Sigmoid colon (tissue), 6 donors: ENCODE measurements at regions not wholly inside any gene's neighbourhood (a gene's known extent, or its start where the extent isn't known, plus 50 kb on each side); places are given as distances from the start of the nearest gene placed in this dataset.

Source experiments
- DNase-seq: peaks from one replicate; pipeline ENCODE4 v3.0.0-alpha.2; 2019
- H3K27ac ChIP-seq, 4 donors: fragments of 200-600 bp; sonication (generic); one replicate each; pipeline ENCODE4 v1.5.1; 2016 to 2019; ENCODE audit warnings: mild to moderate bottlenecking in 1 of 4
- H3K27me3 ChIP-seq, 3 donors: fragments of 200-600 bp; sonication (generic); one replicate each; pipeline ENCODE4 v1.5.1; 2019; ENCODE audit warnings: mild to moderate bottlenecking in 1 of 3
- H3K36me3 ChIP-seq, 4 donors: fragments of 200-600 bp; sonication (generic); one replicate each; pipeline ENCODE4 v1.5.1; 2016 to 2019
- H3K4me1 ChIP-seq, 4 donors: fragments of 200-600 bp; sonication (generic); one replicate each; pipeline ENCODE4 v1.5.1; 2017 to 2019
- H3K4me3 ChIP-seq, 4 donors: fragments of 200-600 bp; sonication (generic); one replicate each; pipeline ENCODE4 v1.5.1; 2017 to 2019; ENCODE audit warnings: mild to moderate bottlenecking in 2 of 4, moderate library complexity in 1 of 4
- H3K9me3 ChIP-seq, 4 donors: fragments of 200-600 bp in 3 of 4; sonication (generic) in 3 of 4; one replicate each; pipeline versions ENCODE4 v1.5.1 to v1.6.1; 2013 to 2019
- EP300 ChIP-seq, 4 donors: sonication (generic); formaldehyde crosslinking; IDR thresholded peaks; one replicate each; pipeline ENCODE4 v1.6.1; 2017; ENCODE audit warnings: antibody characterized with exemption in 4 of 4
- POLR2A ChIP-seq, 2 donors: fragments of 450-650 bp; IDR thresholded peaks; one replicate each; pipeline ENCODE4 v1.6.1; 2016; ENCODE audit warnings: antibody characterized with exemption in 2 of 2, mild to moderate bottlenecking in 2 of 2, moderate library complexity in 2 of 2
- POLR2AphosphoS5 ChIP-seq, 4 donors: sonication (generic); formaldehyde crosslinking; IDR thresholded peaks; one replicate each; pipeline ENCODE4 v1.6.1; 2017; ENCODE audit warnings: antibody characterized with exemption in 4 of 4
- WGBS, 2 donors: extraction: QIAGEN DNeasy Blood & Tissue Kit; methylation state at CpG; one replicate each; pipeline ENCODE4 v1.1.7; 2013; 5-methylcytosine and 5-hydroxymethylcytosine counted together
- intact Hi-C: fragments of 100-400 bp; cut with DNase I; formaldehyde crosslinking; loops from one replicate; pipeline ENCODE4 v1.15.1; 2023
- TF ChIP-seq, protein P1 (sequence below), 4 experiments: fragments of 450-650 bp in 3 of 4; fragments of 200-600 bp in 1 of 4; IDR thresholded peaks; one replicate each; pipeline ENCODE4 v1.5.1; 2016 to 2019; ENCODE audit warnings: antibody characterized with exemption in 4 of 4, mild to moderate bottlenecking in 3 of 4, moderate library complexity in 2 of 4
- donor health status: healthy with polysubstance abuse.
- donor health status: healthy.

DNA sequence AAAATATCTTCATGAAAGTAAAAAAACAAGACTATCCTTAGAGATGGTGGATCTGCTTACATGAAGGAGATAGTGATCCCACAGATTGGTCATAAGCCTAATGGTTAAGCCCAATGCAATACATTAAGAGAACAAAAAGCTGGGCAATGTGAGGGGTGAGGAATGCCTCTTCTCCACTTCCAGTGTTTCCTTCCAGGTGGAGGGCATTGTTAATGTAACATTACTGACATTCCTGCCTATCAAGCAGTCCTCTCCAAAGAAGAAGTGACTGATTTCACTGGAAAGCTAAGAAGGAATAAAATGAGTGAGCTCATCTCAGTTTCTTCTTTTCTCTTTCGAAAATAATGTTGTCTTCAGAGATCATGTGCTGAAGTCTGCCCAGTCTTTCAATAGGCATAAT lies 207.8 kb downstream of the RAB38 start:
- TF ChIP-seq, protein P1, sequence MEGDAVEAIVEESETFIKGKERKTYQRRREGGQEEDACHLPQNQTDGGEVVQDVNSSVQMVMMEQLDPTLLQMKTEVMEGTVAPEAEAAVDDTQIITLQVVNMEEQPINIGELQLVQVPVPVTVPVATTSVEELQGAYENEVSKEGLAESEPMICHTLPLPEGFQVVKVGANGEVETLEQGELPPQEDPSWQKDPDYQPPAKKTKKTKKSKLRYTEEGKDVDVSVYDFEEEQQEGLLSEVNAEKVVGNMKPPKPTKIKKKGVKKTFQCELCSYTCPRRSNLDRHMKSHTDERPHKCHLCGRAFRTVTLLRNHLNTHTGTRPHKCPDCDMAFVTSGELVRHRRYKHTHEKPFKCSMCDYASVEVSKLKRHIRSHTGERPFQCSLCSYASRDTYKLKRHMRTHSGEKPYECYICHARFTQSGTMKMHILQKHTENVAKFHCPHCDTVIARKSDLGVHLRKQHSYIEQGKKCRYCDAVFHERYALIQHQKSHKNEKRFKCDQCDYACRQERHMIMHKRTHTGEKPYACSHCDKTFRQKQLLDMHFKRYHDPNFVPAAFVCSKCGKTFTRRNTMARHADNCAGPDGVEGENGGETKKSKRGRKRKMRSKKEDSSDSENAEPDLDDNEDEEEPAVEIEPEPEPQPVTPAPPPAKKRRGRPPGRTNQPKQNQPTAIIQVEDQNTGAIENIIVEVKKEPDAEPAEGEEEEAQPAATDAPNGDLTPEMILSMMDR (IDR thresholded peaks at IDR 0.05) = no peak
- TF ChIP-seq POLR2AphosphoS5 (IDR thresholded peaks at IDR 0.05) = no peak
- no peak for TF ChIP-seq EP300 (IDR thresholded peaks at IDR 0.05)
- no peak for TF ChIP-seq POLR2A (IDR thresholded peaks at IDR 0.05)
- Histone ChIP-seq H3K27me3 (no peaks in the 10 kb centered on the region), H3K4me1 (no peaks in the 10 kb centered on the region), H3K4me3 (no peak overlapping the region), H3K36me3 (no peaks in the 10 kb centered on the region), H3K9me3 (no peaks in the 10 kb centered on the region), H3K27ac (no peak overlapping the region)
- intact Hi-C loops = no loop called here
- WGBS, 2 donors = 87 to 92% methylated on average over 1 of the region's 1 CpG
- no peak for DNase-seq

DNA sequence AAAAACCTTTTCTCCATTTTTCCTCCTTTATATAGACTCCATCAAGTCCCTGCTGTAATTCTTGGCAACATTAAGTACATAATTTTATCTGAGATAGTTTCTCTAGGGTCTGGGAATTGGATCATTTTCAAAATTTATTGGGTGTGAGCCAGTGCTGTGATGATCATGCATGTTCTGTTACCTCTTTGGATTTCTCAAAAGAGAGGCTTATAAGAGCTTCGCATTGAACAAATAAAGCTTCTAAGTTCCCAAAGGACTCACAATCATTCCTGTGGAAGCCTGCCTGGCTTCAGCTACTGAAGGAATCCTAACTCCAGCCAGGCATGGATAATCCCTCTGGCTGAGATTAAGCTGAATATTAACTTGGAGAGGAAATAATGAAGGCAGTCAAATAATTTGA lies 208.5 kb downstream of the RAB38 start:
- no peak overlapping the region for H3K4me3 ChIP-seq
- intact Hi-C loops = no loop called here
- no peak for DNase-seq
- H3K27ac ChIP-seq = no peak overlapping the region
- no peaks in the 10 kb centered on the region for H3K9me3 ChIP-seq
- no peaks in the 10 kb centered on the region for H3K27me3 ChIP-seq
- TF ChIP-seq, protein P1 (IDR thresholded peaks at IDR 0.05) = no peak
- TF ChIP-seq POLR2A (IDR thresholded peaks at IDR 0.05) (no peak), POLR2AphosphoS5 (IDR thresholded peaks at IDR 0.05) (no peak), EP300 (IDR thresholded peaks at IDR 0.05) (no peak)
- no peaks in the 10 kb centered on the region for H3K4me1 ChIP-seq
- 82 to 84% methylated on average over 1 of the region's 1 CpG for WGBS, 2 donors
- H3K36me3 ChIP-seq = no peaks in the 10 kb centered on the region

DNA sequence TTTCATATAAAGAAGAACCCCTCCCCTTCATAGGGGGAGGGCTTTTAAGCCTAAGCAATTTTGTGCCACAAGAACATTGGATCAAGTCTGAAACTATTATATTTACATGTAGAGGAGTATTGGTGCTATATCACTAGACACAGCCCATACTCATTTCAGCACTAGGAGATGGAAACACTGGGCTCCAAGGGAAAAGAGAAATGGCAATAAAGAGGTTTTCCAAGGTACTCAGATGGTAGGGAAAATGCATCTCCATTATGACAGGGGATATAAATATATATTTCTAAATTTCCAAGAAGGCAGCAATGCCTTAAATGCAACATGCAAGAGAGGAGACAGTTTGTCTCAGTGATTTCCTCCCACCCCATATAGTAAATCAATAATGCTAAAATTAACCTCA lies 209.0 kb downstream of the RAB38 start:
- intact Hi-C loops = no loop called here
- Histone ChIP-seq H3K27me3 (no peaks in the 10 kb centered on the region), H3K27ac (no peak overlapping the region), H3K4me3 (no peak overlapping the region), H3K36me3 (no peaks in the 10 kb centered on the region), H3K4me1 (no peaks in the 10 kb centered on the region), H3K9me3 (no peaks in the 10 kb centered on the region)
- no peak for TF ChIP-seq POLR2A (IDR thresholded peaks at IDR 0.05)
- no peak for TF ChIP-seq POLR2AphosphoS5 (IDR thresholded peaks at IDR 0.05)
- TF ChIP-seq, protein P1 (IDR thresholded peaks at IDR 0.05) = no peak
- TF ChIP-seq EP300 (IDR thresholded peaks at IDR 0.05) = no peak
- no peak for DNase-seq

DNA sequence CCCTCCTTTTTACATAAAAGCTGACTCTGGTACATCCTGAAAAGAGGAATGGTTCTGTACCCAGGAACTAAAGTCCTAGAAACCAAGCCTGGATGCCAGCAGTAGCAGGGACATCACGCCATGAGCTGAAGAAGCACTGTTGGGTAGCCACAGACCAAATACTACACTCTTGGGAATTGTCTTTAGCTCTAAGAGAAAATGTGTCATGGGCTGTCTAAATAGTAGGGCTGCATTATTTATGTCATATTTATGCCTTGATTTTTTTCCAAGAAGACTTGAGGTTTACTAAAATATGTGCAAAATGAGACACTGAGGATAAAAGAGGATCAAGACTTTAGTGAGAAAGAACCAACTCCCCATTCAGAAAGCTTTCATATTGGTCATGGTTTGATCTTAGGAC lies 213.6 kb downstream of the RAB38 start:
- H3K9me3 ChIP-seq = no peaks in the 10 kb centered on the region
- H3K4me3 ChIP-seq = no peak overlapping the region
- intact Hi-C loops = no loop called here
- no peak overlapping the region for H3K27ac ChIP-seq
- TF ChIP-seq, protein P1 (IDR thresholded peaks at IDR 0.05) = no peak
- TF ChIP-seq POLR2A (IDR thresholded peaks at IDR 0.05) (no peak), POLR2AphosphoS5 (IDR thresholded peaks at IDR 0.05) (no peak), EP300 (IDR thresholded peaks at IDR 0.05) (no peak)
- no peaks in the 10 kb centered on the region for H3K27me3 ChIP-seq
- H3K36me3 ChIP-seq = no peaks in the 10 kb centered on the region
- 70 to 85% methylated on average over 1 of the region's 1 CpG for WGBS, 2 donors
- no peaks in the 10 kb centered on the region for H3K4me1 ChIP-seq
- DNase-seq = no peak

DNA sequence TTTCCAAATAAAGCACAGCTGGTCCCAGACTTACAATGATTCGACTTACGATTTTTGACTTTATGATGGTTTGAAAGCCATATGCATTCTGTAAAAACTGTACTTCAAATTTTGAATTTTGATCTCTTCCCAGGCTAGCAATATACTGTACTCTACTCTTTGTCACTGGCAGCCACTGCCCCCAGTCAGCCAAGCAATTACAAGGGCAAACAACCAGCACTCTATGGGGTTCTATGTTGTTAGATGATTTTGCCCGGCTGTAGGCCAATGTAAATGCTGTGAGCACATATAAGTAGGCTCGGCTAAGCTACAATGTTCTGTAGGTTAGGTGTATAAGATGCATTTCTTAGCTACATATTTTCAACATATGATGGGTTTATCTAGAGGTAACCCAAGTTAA lies 217.3 kb downstream of the RAB38 start:
- 90 to 94% methylated on average over 4 of the region's 4 CpGs for WGBS, 2 donors
- no peak overlapping the region for H3K27ac ChIP-seq
- intact Hi-C loops = no loop called here

More for the DNA sequence above, 217.3 kb downstream of the RAB38 start:
- no peak for DNase-seq
- Histone ChIP-seq H3K4me1 (no peaks in the 10 kb centered on the region), H3K27me3 (no peaks in the 10 kb centered on the region), H3K4me3 (no peak overlapping the region), H3K36me3 (no peaks in the 10 kb centered on the region), H3K9me3 (no peaks in the 10 kb centered on the region)
- TF ChIP-seq EP300 (IDR thresholded peaks at IDR 0.05) = no peak
